Astrocyte of the spinal cord (primary cell): ENCODE measurements at regions not wholly inside any gene's neighbourhood (a gene's known extent, or its start where the extent isn't known, plus 50 kb on each side); places are given as distances from the start of the nearest gene placed in this dataset.
A peak's percentile ranks its signal among the peaks of the same experiment; 100 is the strongest.

Source experiments
- DNase-seq: peaks from one replicate; pipeline ENCODE4 v3.0.0; 2011; ENCODE audit warnings: low read depth, low spot score
- H3K4me3 ChIP-seq: 2 replicates; pipeline ENCODE4 v1.5.1; 2011; ENCODE audit warnings: low read depth, mild to moderate bottlenecking, low read length, moderate library complexity
- CTCF ChIP-seq: IDR thresholded peaks from 2 replicates; pipeline ENCODE4 v1.5.1; 2012; ENCODE audit warnings: low read depth, mild to moderate bottlenecking, low read length, inconsistent platforms
- in situ Hi-C: cut with HindIII; loops from 2 replicates; pipeline ENCODE4 v1.10.0; 2017; ENCODE audit warnings: low sequenced_read_pairs

DNA sequence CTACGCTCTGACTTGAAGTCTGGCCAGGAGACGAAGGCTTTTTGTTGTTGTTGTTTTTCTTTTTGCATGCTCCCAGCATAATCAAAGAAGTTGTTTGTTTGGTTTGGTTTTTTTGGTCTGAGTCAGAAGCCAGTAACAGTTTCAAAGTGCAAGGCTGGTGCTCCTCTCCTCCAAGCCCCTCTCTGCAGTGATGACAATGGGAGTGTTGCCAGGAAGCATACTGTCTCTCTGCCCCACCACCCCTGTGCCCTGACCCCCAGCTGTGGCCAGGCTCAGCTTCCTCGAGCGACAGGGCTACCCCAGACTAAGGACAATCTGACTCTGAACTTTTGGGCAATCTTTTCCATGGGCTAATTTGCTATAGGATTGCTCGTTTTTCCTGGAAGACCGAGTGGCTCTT is 173.8 kb upstream of the PITX1 start:
- no peak for TF ChIP-seq CTCF
- in situ Hi-C loops = no loop called here
- DNase-seq = no peak

DNA sequence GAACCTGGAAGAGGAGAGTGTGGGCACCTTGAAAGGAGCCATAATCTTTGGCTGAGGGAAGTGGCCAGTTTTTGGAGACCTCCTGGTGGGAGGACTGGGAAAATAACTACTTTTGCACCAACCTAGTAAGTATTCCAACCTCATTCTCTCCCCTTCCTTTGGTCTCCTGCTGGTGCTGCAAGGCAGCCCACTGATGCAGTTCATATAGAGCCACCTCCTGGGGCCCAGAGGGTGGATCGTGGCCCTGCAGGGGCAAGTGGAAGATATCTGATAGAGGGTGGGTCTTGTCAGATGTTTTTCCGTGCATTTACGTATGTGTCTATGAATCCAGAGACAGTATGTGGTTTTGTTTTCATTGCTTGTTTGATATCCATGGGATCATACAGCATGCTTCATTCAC is 172.8 kb upstream of the PITX1 start:
- in situ Hi-C loops = no loop called here
- TF ChIP-seq CTCF = no peak
- no peak for DNase-seq
- H3K4me3 ChIP-seq = no peak overlapping the region

More for the DNA sequence above, 173.8 kb upstream of the PITX1 start:
- H3K4me3 ChIP-seq = no peak overlapping the region

GRCh38 chr5:135205632-135206349 is 171.8 kb upstream of the PITX1 start:
- H3K4me3 ChIP-seq = no peak overlapping the region
- in situ Hi-C loops = no loop called here
- no peak for DNase-seq
- no peak for TF ChIP-seq CTCF

DNA sequence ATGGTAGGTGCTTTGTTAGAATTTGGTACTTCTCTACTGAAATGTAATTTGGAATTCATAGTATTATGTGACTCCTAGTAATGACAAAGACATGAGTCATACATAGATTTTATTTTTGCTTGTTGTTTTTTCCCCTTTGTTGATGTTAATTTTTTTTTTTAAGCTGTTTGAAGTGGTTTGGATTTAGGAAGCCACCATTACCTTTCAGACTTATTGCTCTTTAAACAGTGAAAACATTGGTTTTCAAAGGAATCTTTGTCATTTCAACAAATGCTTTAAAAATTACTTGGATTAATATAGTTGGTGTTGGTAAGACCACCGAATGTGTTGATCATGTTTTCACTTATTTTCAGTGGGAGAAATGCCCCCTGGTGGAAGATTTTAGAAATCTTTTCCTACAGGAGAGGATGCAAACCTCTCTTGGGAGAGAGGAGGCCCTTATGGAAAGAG is 170.1 kb upstream of the PITX1 start:
- peak; percentile 65 for DNase-seq
- H3K4me3 ChIP-seq = no peak overlapping the region
- in situ Hi-C loops = no loop called here
- TF ChIP-seq CTCF = peak; percentile 48

- DNase-seq = peak; percentile 38
- in situ Hi-C loops = no loop called here
- peak; percentile 41 for TF ChIP-seq CTCF
- H3K4me3 ChIP-seq = no peak overlapping the region
Observed at GRCh38 chr5:135203593-135204036, 169.6 kb upstream of the PITX1 start.

DNA sequence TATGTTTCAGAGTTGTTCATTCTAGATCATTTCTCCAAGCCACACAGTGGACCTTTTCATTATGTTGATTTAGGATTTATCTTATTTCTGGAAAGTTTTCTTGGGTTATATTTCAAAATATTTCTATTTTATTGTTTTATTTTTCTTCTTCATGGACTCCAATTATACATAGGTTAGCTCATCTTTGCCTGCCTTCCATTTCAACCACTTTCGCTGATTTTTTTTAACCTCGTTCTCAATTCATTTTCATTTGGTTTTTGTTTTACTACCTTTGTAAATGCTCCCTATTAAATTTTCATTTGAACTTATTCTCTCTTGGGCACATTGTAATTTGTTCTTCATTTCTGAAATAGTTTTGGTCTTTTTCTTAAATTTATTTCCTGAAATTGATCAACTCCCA is 169.0 kb upstream of the PITX1 start:
- H3K4me3 ChIP-seq = no peak overlapping the region
- in situ Hi-C loops = no loop called here
- no peak for DNase-seq
- no peak for TF ChIP-seq CTCF

DNA sequence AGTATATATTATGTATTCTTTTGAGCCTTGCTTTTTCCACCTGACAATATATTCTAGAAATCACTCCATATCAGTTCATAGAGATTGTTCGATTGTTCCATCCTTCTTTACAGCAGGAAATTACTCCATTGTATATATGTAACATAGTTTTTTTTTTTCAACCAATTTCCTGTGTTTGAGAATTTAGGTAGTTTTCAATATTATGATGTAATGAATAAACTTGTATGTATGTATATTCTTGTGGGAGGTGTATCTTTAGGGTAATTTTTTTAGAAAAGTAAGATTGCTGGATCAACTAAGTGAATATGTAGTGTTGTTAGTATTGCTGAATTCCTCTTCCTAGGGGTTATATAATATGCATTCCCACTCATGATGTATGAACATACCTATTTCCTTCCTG is 165.9 kb upstream of the PITX1 start:
- no peak overlapping the region for H3K4me3 ChIP-seq
- no peak for DNase-seq
- in situ Hi-C loops = no loop called here
- no peak for TF ChIP-seq CTCF
